CD4-positive, alpha-beta T cell treated with Interleukin-1 beta for 1 hour (primary cell): ENCODE measurements at regions not wholly inside any gene's neighbourhood (a gene's known extent, or its start where the extent isn't known, plus 50 kb on each side); places are given as distances from the start of the nearest gene placed in this dataset.
"Not testable (repeated sequence)": the region's sequence is repeated elsewhere in the genome, so short reads cannot be mapped to it uniquely, and the experiment has no call there.

ENCODE experiments used
- DNase-seq, 2 donors: peaks; one replicate each; pipeline ENCODE4 v3.0.0-alpha.2; 2020 to 2022

DNA sequence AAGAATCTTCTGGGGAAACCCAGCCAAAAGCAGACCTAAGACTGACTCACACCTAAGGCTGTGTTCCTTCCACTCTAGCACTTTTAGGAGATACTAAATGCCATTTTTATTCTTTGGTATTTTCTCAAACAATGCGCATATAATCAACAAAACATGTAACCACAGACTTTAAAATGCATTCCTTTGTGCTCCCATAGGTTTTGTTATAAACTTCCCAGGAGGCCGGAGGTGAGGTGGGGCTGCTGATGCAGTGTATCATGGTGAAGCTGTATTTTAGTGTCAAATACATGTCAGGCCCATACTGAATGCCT lies 155.2 kb downstream of the BTBD3 start:
- no peak for DNase-seq

DNA sequence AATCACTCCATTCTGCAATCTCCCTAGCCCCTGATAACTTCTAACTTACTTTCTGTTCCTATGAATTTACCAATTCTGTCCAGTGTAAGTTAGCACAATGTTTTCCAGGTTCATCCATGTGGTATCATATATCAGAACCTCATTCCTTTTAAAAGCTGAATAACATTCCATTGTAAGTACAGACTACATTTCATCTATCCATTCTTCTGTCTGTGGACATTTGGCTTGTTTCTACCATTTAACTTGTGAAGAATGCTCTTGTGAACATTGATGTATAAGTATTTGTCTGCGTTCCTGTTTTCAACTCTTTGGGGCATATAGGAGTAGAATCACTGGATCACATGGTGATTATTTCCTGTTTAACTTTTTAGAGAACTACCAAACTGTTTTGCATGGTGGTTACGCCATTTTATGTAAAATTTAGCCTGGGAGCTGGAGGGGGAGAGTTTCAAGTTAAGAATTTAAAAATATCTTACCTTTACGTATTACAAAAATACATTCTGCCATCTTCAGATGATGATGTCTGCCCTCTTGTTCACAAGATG lies 156.5 kb downstream of the BTBD3 start:
- no peak for DNase-seq

DNA sequence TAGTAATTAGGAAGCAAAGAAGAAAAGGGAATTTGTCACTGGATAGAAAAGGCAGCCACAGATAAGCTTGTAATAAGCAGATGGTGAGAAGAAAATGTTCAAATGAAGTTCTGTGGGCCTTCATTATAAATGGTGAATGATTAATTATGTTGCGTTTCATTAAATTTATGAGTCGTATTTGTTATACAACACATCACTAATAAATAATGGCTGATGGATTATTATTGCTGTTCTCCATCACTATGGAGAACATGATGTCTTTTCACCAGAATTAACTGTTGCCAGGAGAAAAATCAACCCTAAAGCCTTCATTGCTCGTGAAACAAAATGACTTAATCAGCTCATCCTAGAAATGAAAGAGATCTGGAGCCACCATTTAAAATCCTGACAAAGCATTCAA lies 158.5 kb downstream of the BTBD3 start:
- no peak for DNase-seq

GRCh38 chr20:12077875-12078274 lies 160.2 kb downstream of the BTBD3 start:
- DNase-seq = no peak

- DNase-seq = no peak
Observed at GRCh38 chr20:12079490-12079889, 161.8 kb downstream of the BTBD3 start.

DNA sequence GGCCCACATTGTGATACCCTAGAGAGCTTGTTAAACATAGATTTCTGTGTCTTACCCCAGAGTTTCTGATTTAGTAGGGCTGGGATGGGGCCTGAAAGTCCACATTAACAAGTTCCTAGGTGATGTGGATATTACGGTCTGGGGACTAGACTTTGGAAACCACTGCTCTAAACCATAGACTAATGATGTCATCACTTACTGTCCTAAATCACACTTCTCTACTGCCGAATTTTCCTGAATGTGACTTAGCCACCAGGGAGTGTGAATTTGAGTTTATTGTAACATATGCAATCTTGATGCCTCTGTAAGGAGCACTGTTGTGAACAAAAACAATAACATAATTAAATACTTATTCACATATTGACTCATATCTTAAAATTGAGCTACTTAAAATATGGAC lies 165.6 kb downstream of the BTBD3 start:
- no peak for DNase-seq

- no peak for DNase-seq
Observed at GRCh38 chr20:12084482-12084881, 166.8 kb downstream of the BTBD3 start.

GRCh38 chr20:12086359-12086758 lies 168.7 kb downstream of the BTBD3 start:
- no peak for DNase-seq

DNA sequence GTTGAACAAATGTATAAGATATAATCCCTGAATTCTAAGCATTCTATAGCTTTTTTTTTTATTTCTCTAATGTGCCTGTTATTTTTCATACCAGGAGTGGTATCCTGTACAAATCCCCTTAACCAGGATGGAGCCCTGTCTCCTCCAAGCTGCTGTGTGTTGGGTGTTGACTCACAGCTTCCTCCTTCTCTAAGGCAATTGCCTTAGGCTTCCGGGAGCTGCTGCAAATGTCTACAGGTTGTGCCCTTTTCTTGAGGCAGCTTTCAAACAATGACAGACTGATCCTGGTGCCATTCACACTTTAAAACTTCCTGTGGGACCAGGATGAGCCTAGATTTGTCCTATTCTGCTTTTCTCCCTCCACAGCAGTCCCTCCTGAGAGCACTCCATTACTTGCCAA lies 173.2 kb downstream of the BTBD3 start:
- DNase-seq = no peak

- no peak for DNase-seq
Observed at GRCh38 chr20:12093057-12093796, 175.5 kb downstream of the BTBD3 start.

GRCh38 chr20:12093797-12094190 lies 176.1 kb downstream of the BTBD3 start:
- DNase-seq = not testable (repeated sequence)

DNA sequence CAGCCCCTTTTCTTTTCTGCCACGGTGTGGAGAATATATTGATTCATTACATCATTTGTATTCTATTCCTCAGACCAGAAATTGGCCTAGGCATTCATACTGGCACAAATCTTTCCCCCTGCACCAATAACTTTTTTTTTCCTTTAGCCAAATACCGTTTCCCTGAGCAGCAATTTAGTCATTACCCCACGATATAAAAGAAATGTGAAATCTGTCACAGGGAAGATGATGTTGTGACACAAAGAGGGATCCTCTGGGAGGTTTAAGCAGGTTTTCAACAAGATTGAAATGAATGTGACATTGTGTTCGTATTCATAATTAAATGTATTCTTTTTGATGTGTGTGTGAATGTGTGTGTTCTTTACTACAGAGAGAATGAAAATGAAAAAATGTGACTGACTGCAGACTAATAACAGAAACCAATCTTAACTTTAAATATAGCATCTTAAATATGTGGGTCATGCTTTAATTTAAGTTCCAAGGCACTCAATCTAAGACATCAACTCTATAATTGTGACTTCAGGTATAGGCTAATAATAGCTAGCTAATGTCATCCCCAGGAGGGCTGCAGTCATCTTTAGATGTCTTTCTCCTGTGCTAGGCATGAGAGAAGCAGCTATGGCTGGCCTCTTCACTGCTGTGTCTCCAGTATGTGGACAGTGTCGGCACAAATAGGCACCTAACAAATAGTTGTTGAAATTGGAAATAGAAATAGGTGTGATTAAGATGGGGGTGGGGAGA lies 177.7 kb downstream of the BTBD3 start:
- DNase-seq = no peak

- DNase-seq = no peak
Observed at GRCh38 chr20:12098421-12098820, 180.7 kb downstream of the BTBD3 start.

DNA sequence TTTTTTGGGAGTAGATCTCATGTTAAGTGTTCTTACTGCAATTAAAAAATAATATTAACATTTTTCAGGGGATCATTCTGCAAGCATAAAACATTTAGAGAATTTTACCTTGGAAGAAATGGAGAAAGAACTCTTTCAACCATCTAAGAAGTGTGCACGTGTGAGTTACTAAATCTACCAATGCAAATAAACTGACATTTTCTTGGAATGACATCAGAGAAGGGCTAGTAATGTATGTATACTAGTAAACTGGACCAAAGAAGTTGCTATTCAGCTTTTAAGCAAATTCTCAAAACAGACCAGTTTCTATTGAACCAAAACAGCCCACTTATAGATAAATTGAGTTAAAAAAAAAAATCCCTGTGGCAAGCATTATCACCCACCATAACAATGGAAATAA lies 191.2 kb downstream of the BTBD3 start:
- DNase-seq = no peak

DNA sequence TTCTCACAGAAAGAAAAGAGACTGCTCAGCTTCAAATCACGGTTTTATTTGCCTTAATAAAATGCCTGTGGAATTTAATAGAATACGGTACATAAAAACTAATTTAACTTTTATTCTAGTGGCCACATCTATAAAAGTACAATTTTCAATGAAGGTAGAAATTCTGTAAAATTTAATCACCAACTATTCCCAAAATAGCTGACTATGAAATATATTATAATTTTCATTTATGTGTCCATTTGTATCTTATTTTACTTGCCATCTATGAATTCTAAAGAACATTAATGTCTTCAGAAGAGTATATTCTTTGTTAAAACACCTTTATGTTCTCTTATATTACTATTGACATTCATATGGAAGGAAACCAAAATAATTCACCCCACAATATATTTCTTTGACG lies 192.6 kb downstream of the BTBD3 start:
- no peak for DNase-seq

DNA sequence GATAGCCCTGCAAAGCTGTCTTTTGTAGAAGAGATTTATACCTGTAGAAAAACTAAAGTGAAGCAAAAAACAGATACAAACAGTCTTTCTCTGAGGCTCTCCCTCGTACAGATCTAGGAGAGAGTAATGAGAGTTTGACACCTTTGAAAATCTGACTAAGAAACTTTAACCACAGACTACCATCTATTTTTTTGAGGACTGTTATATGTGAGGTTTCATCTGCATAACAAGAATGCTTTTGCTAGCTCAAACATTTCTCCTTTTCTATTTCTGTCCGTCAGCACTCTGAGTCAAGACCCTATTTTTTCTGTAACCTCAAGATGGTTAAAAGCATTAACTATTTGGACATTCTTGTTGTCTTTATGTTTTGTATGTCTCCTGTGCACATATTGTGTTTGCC lies 193.0 kb downstream of the BTBD3 start:
- DNase-seq = no peak

GRCh38 chr20:12111431-12112088 lies 193.9 kb downstream of the BTBD3 start:
- DNase-seq = no peak

GRCh38 chr20:12112089-12112474 lies 194.4 kb downstream of the BTBD3 start:
- no peak for DNase-seq

DNA sequence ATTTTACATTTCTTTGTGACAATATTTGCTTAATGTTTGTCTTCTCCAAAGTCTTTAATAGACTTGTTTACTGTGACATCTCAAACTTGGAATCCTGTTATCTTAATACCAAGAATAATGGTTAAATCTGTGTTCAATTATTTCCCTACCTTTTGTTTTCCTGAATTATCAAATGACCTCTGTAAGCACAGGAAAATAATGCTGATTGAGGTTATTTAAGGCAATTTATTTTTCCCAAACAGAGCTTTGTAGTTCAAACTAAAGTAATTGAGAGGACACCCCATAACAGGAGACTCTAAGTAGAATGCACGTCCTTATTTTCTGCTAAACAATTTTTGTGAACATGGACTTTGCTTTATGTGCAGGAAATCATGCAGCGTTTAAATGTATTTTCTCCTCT lies 195.0 kb downstream of the BTBD3 start:
- DNase-seq = no peak

DNA sequence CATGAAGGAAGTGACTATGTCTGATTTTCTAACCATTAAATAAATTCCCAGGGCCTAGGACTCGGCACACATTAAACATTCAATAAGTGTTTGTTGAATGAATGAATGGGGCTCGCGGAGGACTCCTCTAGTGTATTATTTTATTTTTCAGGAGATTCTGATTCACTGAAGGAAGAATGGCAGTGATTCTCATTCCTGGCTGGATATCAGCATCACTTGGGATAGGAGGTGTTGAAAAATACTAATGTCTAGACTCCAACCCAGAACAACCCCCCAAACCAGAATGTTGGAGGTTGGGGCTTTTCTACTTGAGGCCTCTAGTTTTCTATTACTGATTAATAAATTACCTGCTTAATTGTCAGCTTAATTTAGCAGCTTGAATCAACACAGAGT lies 195.4 kb downstream of the BTBD3 start:
- no peak for DNase-seq

GRCh38 chr20:12113468-12114371 lies 196.0 kb downstream of the BTBD3 start:
- no peak for DNase-seq

DNA sequence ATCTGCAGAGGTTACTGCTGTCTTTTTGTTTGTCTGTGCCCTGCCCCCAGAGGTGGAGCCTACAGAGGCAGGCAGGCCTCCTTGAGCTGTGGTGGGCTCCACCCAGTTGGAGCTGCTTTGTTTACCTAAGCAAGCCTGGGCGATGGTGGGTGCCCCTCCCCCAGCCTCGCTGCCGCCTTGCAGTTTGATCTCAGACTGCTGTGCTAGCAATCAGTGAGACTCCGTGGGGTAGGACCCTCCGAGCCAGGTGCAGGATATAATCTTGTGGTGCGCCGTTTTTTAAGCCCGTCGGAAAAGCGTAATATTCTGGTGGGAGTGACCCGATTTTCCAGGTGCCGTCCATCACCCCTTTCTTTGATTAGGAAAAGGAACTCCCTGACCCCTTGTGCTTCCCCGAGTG lies 211.4 kb downstream of the BTBD3 start:
- not testable (repeated sequence) for DNase-seq

GRCh38 chr20:12129532-12129931 lies 211.8 kb downstream of the BTBD3 start:
- DNase-seq = not testable (repeated sequence)
